ENCODE measurements at regions not wholly inside any gene's neighbourhood (a gene's known extent, or its start where the extent isn't known, plus 50 kb on each side); places are given as distances from the start of the nearest gene placed in this dataset.

- DNase-seq (no peak), ATAC-seq (ENCODE audit: low read depth) (no peak)
- Histone ChIP-seq H2BK120ac (ENCODE audit: low read depth, low read length) (no peak overlapping the region), H3K18ac (ENCODE audit: low read depth, low read length) (no peak overlapping the region), H3K9ac (ENCODE audit: low read depth, low read length) (no peak overlapping the region), H2AFZ (replicated peaks; ENCODE audit: low read length, poor library complexity) (no peak overlapping the region), H3K9me1 (ENCODE audit: insufficient read depth, low read length) (no peaks in the 10 kb centered on the region), H3K14ac (replicated peaks; ENCODE audit: low read depth, low read length) (no peak overlapping the region), H2BK20ac (ENCODE audit: low read depth, low read length) (no peak overlapping the region), H3K4me2 (ENCODE audit: low read depth, low read length) (no peak overlapping the region), H4K8ac (ENCODE audit: low read depth in 2 of 2, low read length in 2 of 2) (no peak overlapping the region), H2BK5ac (ENCODE audit: low read depth, low read length, poor library complexity, severe bottlenecking) (no peak overlapping the region), H3K79me1 (ENCODE audit: low read depth in 1 of 2, low read length in 2 of 2) (no peaks in the 10 kb centered on the region), H3K4me3 (ENCODE audit: insufficient read depth, low read depth, low read length) (no peak overlapping the region), H4K5ac (ENCODE audit: low read depth, low read length) (no peak overlapping the region), H3K56ac (ENCODE audit: extremely low read depth, insufficient read depth, low read length) (no peak overlapping the region), H3K4ac (ENCODE audit: low read depth, low read length) (no peak overlapping the region), H2AK9ac (replicated peaks; ENCODE audit: low read depth, low read length, poor library complexity) (no peak overlapping the region), H3K27me3 (ENCODE audit: control insufficient read depth, insufficient read depth, low read length) (no peaks in the 10 kb centered on the region), H3K27ac (ENCODE audit: insufficient read depth, low read length) (no peak overlapping the region), H3K4me1 (ENCODE audit: control insufficient read depth, insufficient read depth, low read length) (no peaks in the 10 kb centered on the region), H2AK5ac (ENCODE audit: low read depth, low read length) (no peak overlapping the region), H3K23ac (ENCODE audit: low read depth, low read length) (no peak overlapping the region), H3K9me3 (ENCODE audit: control insufficient read depth, insufficient read depth, low read length) (peaks cover 9% of the 10 kb centered on the region; the same call in 1 of the 2 replicates), H4K20me1 (ENCODE audit: insufficient read depth, low read length) (no peaks in the 10 kb centered on the region), H4K91ac (ENCODE audit: insufficient read depth, low read depth, low read length) (no peak overlapping the region), H3K36me3 (ENCODE audit: control insufficient read depth, insufficient read depth, low read length) (no peaks in the 10 kb centered on the region), H2BK15ac (ENCODE audit: low read depth, low read length) (no peak overlapping the region)
- dilution Hi-C loops (cut with HindIII; ENCODE audit: low sequenced_read_pairs, unreplicated experiment) = no loop called here
- in situ Hi-C loops (cut with MboI; ENCODE audit: low sequenced_read_pairs) = no loop called here
- no CpG with 5 or more reads among the region's 3 CpGs for WGBS, 2 experiments (ENCODE audit: extremely low coverage in 2 of 2, insufficient read length in 1 of 2)
- ChIA-PET CTCF (no interaction called here), POLR2A (ENCODE audit: unreplicated experiment) (no interaction called here)
- TF ChIP-seq, protein P1, sequence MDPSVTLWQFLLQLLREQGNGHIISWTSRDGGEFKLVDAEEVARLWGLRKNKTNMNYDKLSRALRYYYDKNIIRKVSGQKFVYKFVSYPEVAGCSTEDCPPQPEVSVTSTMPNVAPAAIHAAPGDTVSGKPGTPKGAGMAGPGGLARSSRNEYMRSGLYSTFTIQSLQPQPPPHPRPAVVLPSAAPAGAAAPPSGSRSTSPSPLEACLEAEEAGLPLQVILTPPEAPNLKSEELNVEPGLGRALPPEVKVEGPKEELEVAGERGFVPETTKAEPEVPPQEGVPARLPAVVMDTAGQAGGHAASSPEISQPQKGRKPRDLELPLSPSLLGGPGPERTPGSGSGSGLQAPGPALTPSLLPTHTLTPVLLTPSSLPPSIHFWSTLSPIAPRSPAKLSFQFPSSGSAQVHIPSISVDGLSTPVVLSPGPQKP (IDR thresholded peaks at IDR 0.05; ENCODE audit: borderline replicate concordance, low read depth, low read length) = no peak
- TF ChIP-seq MAZ (IDR thresholded peaks at IDR 0.05; ENCODE audit: borderline replicate concordance, low read depth, low read length) (no peak), RFX5 (IDR thresholded peaks at IDR 0.05; ENCODE audit: low read depth, low read length) (no peak), MXI1 (IDR thresholded peaks at IDR 0.05; ENCODE audit: borderline replicate concordance, low read depth, low read length) (no peak), FOS (IDR thresholded peaks at IDR 0.05; ENCODE audit: low read depth, low read length) (no peak), CEBPB (IDR thresholded peaks at IDR 0.05; ENCODE audit: low read depth, low read length) (no peak), BHLHE40 (IDR thresholded peaks at IDR 0.05; ENCODE audit: low read depth, low read length) (no peak), POLR2A (IDR thresholded peaks at IDR 0.05; ENCODE audit: low read depth, low read length) (no peak), RAD21 (IDR thresholded peaks at IDR 0.05; ENCODE audit: low read length) (no peak), SMC3 (IDR thresholded peaks at IDR 0.05; ENCODE audit: low read depth, low read length) (no peak), NFE2L2 (IDR thresholded peaks at IDR 0.05; ENCODE audit: low read depth, low read length) (no peak)
- BruUV-seq (replicated peaks) = no TSS peak
- intact Hi-C loops (cut with micrococcal nuclease) = loop anchor here (10.0 kb wide), 1 partner anchor 1598 kb away; no protein-coding TSS in a partner anchor
These were observed 1573.1 kb downstream of the EFNB2 start for GRCh38 chr13:104962411-104962810.

All from IMR-90 (cell line).